ENCODE measurements at regions not wholly inside any gene's neighbourhood (a gene's known extent, or its start where the extent isn't known, plus 50 kb on each side); places are given as distances from the start of the nearest gene placed in this dataset.

- no peaks in the 10 kb centered on the region for H3K27me3 Mint-ChIP-seq
- no peak for DNase-seq (ENCODE audit: extremely low spot score, unreplicated experiment)
- no peak for TF ChIP-seq CTCF (conservative IDR thresholded peaks at IDR 0.05)
- peaks cover 6% of the 10 kb centered on the region for H3K4me1 Mint-ChIP-seq (ENCODE audit: unreplicated experiment)
- H3K9me3 Mint-ChIP-seq = no peaks in the 10 kb centered on the region
- H3K27ac Mint-ChIP-seq = no peak overlapping the region
- H3K36me3 Mint-ChIP-seq = peaks cover 5% of the 10 kb centered on the region
- H3K4me3 Mint-ChIP-seq = no peak overlapping the region
Observed at GRCh38 chr3:110814170-110815007, 257.2 kb upstream of the NECTIN3 start.

GRCh38 chr3:110815008-110815583, 256.5 kb upstream of the NECTIN3 start:
- no peaks in the 10 kb centered on the region for H3K27me3 Mint-ChIP-seq
- no peak for DNase-seq (ENCODE audit: extremely low spot score, unreplicated experiment)
- no peaks in the 10 kb centered on the region for H3K9me3 Mint-ChIP-seq
- H3K4me1 Mint-ChIP-seq (ENCODE audit: unreplicated experiment) = peaks cover 6% of the 10 kb centered on the region
- peaks cover 5% of the 10 kb centered on the region for H3K36me3 Mint-ChIP-seq
- no peak overlapping the region for H3K27ac Mint-ChIP-seq
- no peak for TF ChIP-seq CTCF (conservative IDR thresholded peaks at IDR 0.05)
- no peak overlapping the region for H3K4me3 Mint-ChIP-seq

- Mint-ChIP-seq H3K4me1 (ENCODE audit: unreplicated experiment) (peaks cover 6% of the 10 kb centered on the region), H3K36me3 (peaks cover 5% of the 10 kb centered on the region), H3K27me3 (no peaks in the 10 kb centered on the region), H3K27ac (no peak overlapping the region), H3K4me3 (no peak overlapping the region), H3K9me3 (no peaks in the 10 kb centered on the region)
- DNase-seq (ENCODE audit: extremely low spot score, unreplicated experiment) = no peak
- TF ChIP-seq CTCF (conservative IDR thresholded peaks at IDR 0.05) = no peak
Observed at GRCh38 chr3:110816008-110816407, 255.6 kb upstream of the NECTIN3 start.

GRCh38 chr3:110821586-110821985, 250.0 kb upstream of the NECTIN3 start:
- no peak overlapping the region for H3K4me3 Mint-ChIP-seq
- H3K36me3 Mint-ChIP-seq = no peaks in the 10 kb centered on the region
- no peak for DNase-seq (ENCODE audit: extremely low spot score, unreplicated experiment)
- H3K4me1 Mint-ChIP-seq (ENCODE audit: unreplicated experiment) = no peaks in the 10 kb centered on the region
- H3K27ac Mint-ChIP-seq = no peak overlapping the region
- peaks cover 1% of the 10 kb centered on the region for H3K9me3 Mint-ChIP-seq
- no peak for TF ChIP-seq CTCF (conservative IDR thresholded peaks at IDR 0.05)
- no peaks in the 10 kb centered on the region for H3K27me3 Mint-ChIP-seq

GRCh38 chr3:110822971-110823370, 248.6 kb upstream of the NECTIN3 start:
- Mint-ChIP-seq H3K27ac (no peak overlapping the region), H3K27me3 (no peaks in the 10 kb centered on the region), H3K4me1 (ENCODE audit: unreplicated experiment) (no peaks in the 10 kb centered on the region), H3K9me3 (peaks cover 4% of the 10 kb centered on the region), H3K4me3 (no peak overlapping the region), H3K36me3 (no peaks in the 10 kb centered on the region)
- no peak for DNase-seq (ENCODE audit: extremely low spot score, unreplicated experiment)
- no peak for TF ChIP-seq CTCF (conservative IDR thresholded peaks at IDR 0.05)
